ENCODE measurements at regions not wholly inside any gene's neighbourhood (a gene's known extent, or its start where the extent isn't known, plus 50 kb on each side); places are given as distances from the start of the nearest gene placed in this dataset.

DNA sequence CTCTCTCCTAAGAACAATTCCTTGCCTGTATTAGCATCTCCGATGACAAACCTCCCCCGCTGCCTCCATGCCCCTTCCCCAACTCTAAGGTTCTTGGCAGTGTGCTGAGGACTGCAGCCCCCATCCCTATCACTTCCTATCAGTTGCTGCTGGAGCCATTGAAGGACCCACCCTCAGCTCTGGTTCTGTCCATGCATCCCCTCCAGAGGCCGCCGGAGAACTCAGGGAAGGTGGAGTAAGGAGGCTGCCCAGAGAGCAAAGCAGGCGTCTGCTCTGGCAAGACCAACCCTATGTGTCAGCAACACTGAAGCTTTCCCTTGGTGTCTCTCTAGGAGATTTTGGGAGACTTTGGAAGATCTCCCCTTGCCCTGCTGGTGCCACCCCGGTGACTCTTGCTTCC, 1139.5 kb downstream of the TBC1D22A start:
- 85% methylated on average over 6 of the region's 6 CpGs for WGBS (ENCODE audit: insufficient coverage)
- H3K36me3 Mint-ChIP-seq = no peaks in the 10 kb centered on the region
- no peak for DNase-seq

GRCh38 chr22:47899894-47900293, 1137.4 kb downstream of the TBC1D22A start:
- DNase-seq = no peak
- H3K27ac Mint-ChIP-seq = no peak overlapping the region
- H3K4me3 Mint-ChIP-seq = no peak overlapping the region
- H3K4me1 ChIP-seq (ENCODE audit: control insufficient read depth, insufficient read depth, low read length) = no peaks in the 10 kb centered on the region
- no peaks in the 10 kb centered on the region for H3K9me3 ChIP-seq (ENCODE audit: control insufficient read depth, insufficient read depth, low read length)
- H3K36me3 Mint-ChIP-seq = no peaks in the 10 kb centered on the region
- no peaks in the 10 kb centered on the region for H3K4me1 Mint-ChIP-seq
- H3K9me3 Mint-ChIP-seq = no peaks in the 10 kb centered on the region
- TF ChIP-seq, protein P1, sequence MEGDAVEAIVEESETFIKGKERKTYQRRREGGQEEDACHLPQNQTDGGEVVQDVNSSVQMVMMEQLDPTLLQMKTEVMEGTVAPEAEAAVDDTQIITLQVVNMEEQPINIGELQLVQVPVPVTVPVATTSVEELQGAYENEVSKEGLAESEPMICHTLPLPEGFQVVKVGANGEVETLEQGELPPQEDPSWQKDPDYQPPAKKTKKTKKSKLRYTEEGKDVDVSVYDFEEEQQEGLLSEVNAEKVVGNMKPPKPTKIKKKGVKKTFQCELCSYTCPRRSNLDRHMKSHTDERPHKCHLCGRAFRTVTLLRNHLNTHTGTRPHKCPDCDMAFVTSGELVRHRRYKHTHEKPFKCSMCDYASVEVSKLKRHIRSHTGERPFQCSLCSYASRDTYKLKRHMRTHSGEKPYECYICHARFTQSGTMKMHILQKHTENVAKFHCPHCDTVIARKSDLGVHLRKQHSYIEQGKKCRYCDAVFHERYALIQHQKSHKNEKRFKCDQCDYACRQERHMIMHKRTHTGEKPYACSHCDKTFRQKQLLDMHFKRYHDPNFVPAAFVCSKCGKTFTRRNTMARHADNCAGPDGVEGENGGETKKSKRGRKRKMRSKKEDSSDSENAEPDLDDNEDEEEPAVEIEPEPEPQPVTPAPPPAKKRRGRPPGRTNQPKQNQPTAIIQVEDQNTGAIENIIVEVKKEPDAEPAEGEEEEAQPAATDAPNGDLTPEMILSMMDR (IDR thresholded peaks at IDR 0.05) = no peak
- H3K27me3 ChIP-seq (ENCODE audit: control insufficient read depth, insufficient read depth, low read length) = peaks cover 2% of the 10 kb centered on the region
- WGBS (ENCODE audit: insufficient coverage) = 89% methylated on average over 8 of the region's 8 CpGs
- H3K27ac ChIP-seq (ENCODE audit: low read length) = no peak overlapping the region
- no peak for ATAC-seq
- H3K4me3 ChIP-seq (ENCODE audit: low read length) = no peak overlapping the region
- intact Hi-C loops (cut with micrococcal nuclease) = no loop called here
- no peaks in the 10 kb centered on the region for H3K36me3 ChIP-seq (ENCODE audit: control insufficient read depth, insufficient read depth, low read length)
- peaks cover 3 to 21% of the 10 kb centered on the region in 2 donors for H3K27me3 Mint-ChIP-seq (ENCODE audit: low read depth in 2 of 2)

More for the DNA sequence above, 1139.5 kb downstream of the TBC1D22A start:
- Histone ChIP-seq H3K36me3 (ENCODE audit: control insufficient read depth, insufficient read depth, low read length) (no peaks in the 10 kb centered on the region), H3K4me3 (ENCODE audit: low read length) (no peak overlapping the region), H3K27me3 (ENCODE audit: control insufficient read depth, insufficient read depth, low read length) (peaks cover 2% of the 10 kb centered on the region), H3K4me1 (ENCODE audit: control insufficient read depth, insufficient read depth, low read length) (no peaks in the 10 kb centered on the region), H3K27ac (ENCODE audit: low read length) (no peak overlapping the region), H3K9me3 (ENCODE audit: control insufficient read depth, insufficient read depth, low read length) (no peaks in the 10 kb centered on the region)
- Mint-ChIP-seq H3K27ac (no peak overlapping the region), H3K4me3 (no peak overlapping the region), H3K4me1 (no peaks in the 10 kb centered on the region), H3K27me3 (ENCODE audit: low read depth in 2 of 2) (peaks cover 10 to 31% of the 10 kb centered on the region in 2 donors), H3K9me3 (no peaks in the 10 kb centered on the region)
- TF ChIP-seq, protein P1 (IDR thresholded peaks at IDR 0.05) = no peak
- intact Hi-C loops (cut with micrococcal nuclease) = no loop called here
- ATAC-seq = no peak

DNA sequence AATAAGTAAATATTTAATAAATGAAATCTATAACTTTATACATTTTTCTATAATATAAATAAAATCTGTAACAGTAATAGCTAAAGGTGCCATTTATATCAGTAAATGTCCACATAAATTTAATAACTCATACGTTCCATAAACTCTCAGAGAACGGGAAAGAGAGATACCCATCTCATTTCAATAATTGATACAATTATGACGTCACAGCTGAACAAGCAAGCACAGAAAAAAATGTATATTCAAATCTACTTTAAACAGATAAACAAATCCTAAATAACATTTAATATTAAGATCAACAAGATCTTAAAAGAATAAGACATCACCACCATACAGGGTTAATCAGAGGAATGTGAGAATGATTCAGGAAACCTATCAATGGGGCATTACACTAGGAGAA, 1136.5 kb downstream of the TBC1D22A start:
- Histone ChIP-seq H3K4me1 (ENCODE audit: control insufficient read depth, insufficient read depth, low read length) (no peaks in the 10 kb centered on the region), H3K4me3 (ENCODE audit: low read length) (no peak overlapping the region), H3K27me3 (ENCODE audit: control insufficient read depth, insufficient read depth, low read length) (peaks cover 2% of the 10 kb centered on the region), H3K36me3 (ENCODE audit: control insufficient read depth, insufficient read depth, low read length) (no peaks in the 10 kb centered on the region), H3K27ac (ENCODE audit: low read length) (no peak overlapping the region), H3K9me3 (ENCODE audit: control insufficient read depth, insufficient read depth, low read length) (no peaks in the 10 kb centered on the region)
- ATAC-seq (no peak), DNase-seq (no peak)
- peaks cover 0 to 2% of the 10 kb centered on the region in 2 donors for H3K9me3 Mint-ChIP-seq
- no peaks in the 10 kb centered on the region for H3K36me3 Mint-ChIP-seq
- TF ChIP-seq, protein P1 (IDR thresholded peaks at IDR 0.05) = no peak
- no peaks in the 10 kb centered on the region for H3K4me1 Mint-ChIP-seq
- no peak overlapping the region for H3K27ac Mint-ChIP-seq
- 82% methylated on average over 3 of the region's 3 CpGs for WGBS (ENCODE audit: insufficient coverage)
- peaks cover 6 to 28% of the 10 kb centered on the region in 2 donors for H3K27me3 Mint-ChIP-seq (ENCODE audit: low read depth in 2 of 2)
- no peak overlapping the region for H3K4me3 Mint-ChIP-seq
- intact Hi-C loops (cut with micrococcal nuclease) = no loop called here

DNA sequence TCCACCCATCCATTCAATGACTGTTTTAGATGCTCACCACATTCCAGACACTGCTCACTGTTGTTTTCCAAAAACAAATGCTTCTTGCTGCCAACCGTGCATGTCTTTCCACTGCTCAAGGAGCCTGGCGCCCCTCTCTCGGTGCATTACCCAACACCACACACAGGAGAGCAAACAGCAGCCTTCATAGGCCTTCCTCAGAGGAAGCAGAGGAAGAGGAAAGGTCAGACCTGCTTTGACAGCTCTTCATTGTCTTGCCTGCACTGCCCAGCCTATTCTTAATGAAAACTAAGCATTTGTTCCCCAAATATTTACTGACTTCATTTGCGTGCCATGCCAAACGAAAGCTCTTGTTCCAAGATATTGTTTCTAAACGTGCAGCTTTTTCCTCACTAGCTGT, 1129.2 kb downstream of the TBC1D22A start:
- TF ChIP-seq, protein P1 (IDR thresholded peaks at IDR 0.05) = no peak

More for the DNA sequence above, 1129.2 kb downstream of the TBC1D22A start:
- Mint-ChIP-seq H3K9me3 (peaks cover 0 to 2% of the 10 kb centered on the region in 2 donors), H3K36me3 (no peaks in the 10 kb centered on the region), H3K27me3 (ENCODE audit: low read depth in 2 of 2) (peaks cover 14 to 29% of the 10 kb centered on the region in 2 donors), H3K4me3 (no peak overlapping the region), H3K27ac (no peak overlapping the region), H3K4me1 (no peaks in the 10 kb centered on the region)
- Histone ChIP-seq H3K4me1 (ENCODE audit: control insufficient read depth, insufficient read depth, low read length) (no peaks in the 10 kb centered on the region), H3K9me3 (ENCODE audit: control insufficient read depth, insufficient read depth, low read length) (no peaks in the 10 kb centered on the region), H3K27ac (ENCODE audit: low read length) (no peak overlapping the region), H3K4me3 (ENCODE audit: low read length) (no peak overlapping the region), H3K36me3 (ENCODE audit: control insufficient read depth, insufficient read depth, low read length) (no peaks in the 10 kb centered on the region), H3K27me3 (ENCODE audit: control insufficient read depth, insufficient read depth, low read length) (no peaks in the 10 kb centered on the region)
- 78% methylated on average over 6 of the region's 6 CpGs for WGBS (ENCODE audit: insufficient coverage)
- ATAC-seq (no peak), DNase-seq (no peak)
- intact Hi-C loops (cut with micrococcal nuclease) = no loop called here
